IMR-90 (cell line): ENCODE measurements at regions not wholly inside any gene's neighbourhood (a gene's known extent, or its start where the extent isn't known, plus 50 kb on each side); places are given as distances from the start of the nearest gene placed in this dataset.

Experiments used
- ATAC-seq: fragments of 200-7000 bp; cut with Tn5 transposase; 2 replicates; pipeline ENCODE4 v1.9.1; 2020; ENCODE audit warnings: low read depth, mild to moderate bottlenecking, moderate library complexity
- BruUV-seq: library from RNA; stranded (reverse); fragments of 400-500 nt; replicated peaks from 2 replicates; lab custom pipeline; 2021; lab: Mats Ljungman, UMichigan
- CTCF ChIA-PET: fragments of 300-600 bp; formaldehyde crosslinking; extraction: SDS; loops from one replicate; lab custom pipeline; 2021; ENCODE audit warnings: antibody characterized with exemption; lab: Yijun Ruan, JAX
- POLR2A ChIA-PET: fragments of 300-600 bp; sonication (Branson Sonifier 250); formaldehyde crosslinking; loops from one replicate; lab custom pipeline; 2022; ENCODE audit warnings: antibody characterized with exemption; ENCODE audit not compliant: unreplicated experiment; lab: Charles Lee
- DNase-seq: peaks from one replicate; pipeline ENCODE4 v3.0.0; 2013
- H2AFZ ChIP-seq: replicated peaks from 2 replicates; pipeline ENCODE3; 2013; ENCODE audit warnings: low read length, mild to moderate bottlenecking; ENCODE audit not compliant: poor library complexity
- H2AK5ac ChIP-seq: 2 replicates; pipeline ENCODE4 v1.6.1; 2013; ENCODE audit warnings: low read depth, low read length, inconsistent platforms
- H2AK9ac ChIP-seq: replicated peaks from 2 replicates; pipeline ENCODE3; 2013; ENCODE audit warnings: mild to moderate bottlenecking, low read depth, low read length, moderate library complexity; ENCODE audit not compliant: poor library complexity
- H2BK120ac ChIP-seq: 2 replicates; pipeline ENCODE4 v1.6.1; 2013; ENCODE audit warnings: low read depth, low read length, inconsistent platforms
- H2BK15ac ChIP-seq: 3 replicates; pipeline ENCODE4 v1.6.1; 2013; ENCODE audit warnings: low read depth, low read length, inconsistent platforms
- H2BK20ac ChIP-seq: 2 replicates; pipeline ENCODE4 v1.6.1; 2013; ENCODE audit warnings: low read depth, mild to moderate bottlenecking, inconsistent platforms, low read length, moderate library complexity
- H2BK5ac ChIP-seq: 2 replicates; pipeline ENCODE4 v1.6.1; 2013; ENCODE audit warnings: mild to moderate bottlenecking, low read depth, low read length, inconsistent platforms; ENCODE audit not compliant: poor library complexity, severe bottlenecking
- H3K14ac ChIP-seq: replicated peaks from 2 replicates; pipeline ENCODE4 v1.6.1; 2013; ENCODE audit warnings: low read depth, low read length, inconsistent platforms
- H3K18ac ChIP-seq: 2 replicates; pipeline ENCODE4 v1.6.1; 2013; ENCODE audit warnings: low read depth, low read length, control low read depth
- H3K23ac ChIP-seq: 2 replicates; pipeline ENCODE4 v1.6.1; 2013; ENCODE audit warnings: low read depth, low read length, inconsistent platforms
- H3K27ac ChIP-seq: 2 replicates; pipeline ENCODE4 v1.5.1; 2013; ENCODE audit warnings: mild to moderate bottlenecking, control low read depth, low read length; ENCODE audit not compliant: insufficient read depth
- H3K27me3 ChIP-seq: 2 replicates; pipeline ENCODE4 v1.6.1; 2013; ENCODE audit warnings: low read length; ENCODE audit not compliant: control insufficient read depth, insufficient read depth
- H3K36me3 ChIP-seq: 2 replicates; pipeline ENCODE4 v1.6.1; 2013; ENCODE audit warnings: low read length, mixed read lengths; ENCODE audit not compliant: control insufficient read depth, insufficient read depth
- H3K4ac ChIP-seq: 2 replicates; pipeline ENCODE4 v1.6.1; 2013; ENCODE audit warnings: low read depth, low read length, inconsistent platforms
- H3K4me1 ChIP-seq: 2 replicates; pipeline ENCODE4 v1.6.1; 2013; ENCODE audit warnings: low read length, mixed read lengths; ENCODE audit not compliant: control insufficient read depth, insufficient read depth
- H3K4me2 ChIP-seq: 2 replicates; pipeline ENCODE4 v1.6.1; 2013; ENCODE audit warnings: low read depth, mild to moderate bottlenecking, control low read depth, low read length, moderate library complexity
- H3K4me3 ChIP-seq: 2 replicates; pipeline ENCODE4 v1.5.1; 2013; ENCODE audit warnings: low read depth, mild to moderate bottlenecking, control low read depth, low read length, moderate library complexity; ENCODE audit not compliant: insufficient read depth
- H3K56ac ChIP-seq: 2 replicates; pipeline ENCODE4 v1.6.1; 2013; ENCODE audit warnings: low read length, inconsistent platforms; ENCODE audit not compliant: insufficient read depth; ENCODE audit errors: extremely low read depth
- H3K79me1 ChIP-seq, 2 experiments: 2 replicates each; pipeline ENCODE4 v1.6.1; 2013; ENCODE audit warnings: low read length in 2 of 2, inconsistent platforms in 1 of 2, low read depth in 1 of 2
- H3K9ac ChIP-seq: 2 replicates; pipeline ENCODE4 v1.6.1; 2013; ENCODE audit warnings: low read depth, low read length, control low read depth
- H3K9me1 ChIP-seq: 2 replicates; pipeline ENCODE4 v1.6.1; 2013; ENCODE audit warnings: low read length, inconsistent platforms; ENCODE audit not compliant: insufficient read depth
- H3K9me3 ChIP-seq: 2 replicates; pipeline ENCODE4 v1.6.1; 2013; ENCODE audit warnings: low read length; ENCODE audit not compliant: control insufficient read depth, insufficient read depth
- H4K20me1 ChIP-seq: 2 replicates; pipeline ENCODE4 v1.6.1; 2013; ENCODE audit warnings: low read length, inconsistent platforms; ENCODE audit not compliant: insufficient read depth
- H4K5ac ChIP-seq: 2 replicates; pipeline ENCODE4 v1.6.1; 2013; ENCODE audit warnings: mild to moderate bottlenecking, low read depth, low read length, control low read depth
- H4K8ac ChIP-seq, 2 experiments: 2 replicates each; pipeline ENCODE4 v1.6.1; 2013; ENCODE audit warnings: low read depth in 2 of 2, low read length in 2 of 2, control low read depth in 1 of 2, inconsistent platforms in 1 of 2
- H4K91ac ChIP-seq: 2 replicates; pipeline ENCODE4 v1.6.1; 2013; ENCODE audit warnings: low read depth, low read length, inconsistent platforms; ENCODE audit not compliant: insufficient read depth
- CEBPB ChIP-seq: IDR thresholded peaks from 2 replicates; pipeline ENCODE4 v1.6.1; 2012; ENCODE audit warnings: low read depth, low read length, improper control_type of control experiment
- ELK1 ChIP-seq: fragments of 150-350 bp; IDR thresholded peaks from 2 replicates; pipeline ENCODE4 v1.6.1; 2016; ENCODE audit warnings: low read depth, mild to moderate bottlenecking, low read length, moderate library complexity, borderline replicate concordance
- MXI1 ChIP-seq: IDR thresholded peaks from 2 replicates; pipeline ENCODE4 v1.6.1; 2012; ENCODE audit warnings: low read depth, mild to moderate bottlenecking, low read length, moderate library complexity, borderline replicate concordance
- NFE2L2 ChIP-seq: fragments of 150-350 bp; IDR thresholded peaks from 2 replicates; pipeline ENCODE4 v1.6.1; 2016; ENCODE audit warnings: low read depth, mild to moderate bottlenecking, low read length
- POLR2A ChIP-seq: IDR thresholded peaks from 2 replicates; pipeline ENCODE4 v1.6.1; 2012; ENCODE audit warnings: mild to moderate bottlenecking, low read depth, low read length
- RFX5 ChIP-seq: IDR thresholded peaks from 2 replicates; pipeline ENCODE4 v1.8.0; 2012; ENCODE audit warnings: low read depth, mild to moderate bottlenecking, low read length, moderate library complexity
- USF2 ChIP-seq: fragments of 150-350 bp; IDR thresholded peaks from 2 replicates; pipeline ENCODE4 v1.6.1; 2017; ENCODE audit warnings: mild to moderate bottlenecking, antibody characterized with exemption, low read length, low read depth
- WGBS, 2 experiments: methylation state at CpG; one replicate each; pipeline versions ENCODE4 v1.1.5 to v1.1.7; 2013; ENCODE audit warnings: missing lambda C conversion rate in 2 of 2; ENCODE audit not compliant: insufficient read length in 1 of 2; ENCODE audit errors: extremely low coverage in 2 of 2; 5-methylcytosine and 5-hydroxymethylcytosine counted together
- dilution Hi-C: fragments of 300-500 bp; cut with HindIII; formaldehyde crosslinking; loops from one replicate; pipeline ENCODE4 v1.14.3; 2018; ENCODE audit warnings: low sequenced_read_pairs; ENCODE audit not compliant: unreplicated experiment
- in situ Hi-C: fragments of 300-500 bp; cut with MboI; formaldehyde crosslinking; loops from 3 replicates; pipeline ENCODE4 v1.14.3; 2019; ENCODE audit warnings: low sequenced_read_pairs, inconsistent platforms, mixed read lengths
- intact Hi-C: fragments of 100-400 bp; cut with micrococcal nuclease; formaldehyde crosslinking; loops from 2 replicates; pipeline ENCODE4 v1.10.0; 2022

- CTCF ChIA-PET: interaction anchor here (0.5 to 1.4 kb wide), 4 partner anchors 15 to 184 kb away, joined by 3 to 6 read pairs (median 3); no protein-coding TSS in a partner anchor
- ATAC-seq: peak; percentile 53
- in situ Hi-C loops: loop anchor here (25.0 kb wide), 1 partner anchor 748 kb away; the partner anchor contains the start of gene SP9
- Histone ChIP-seq H3K14ac (0 out of 2 replicates have a peak overlapping the region, but pooled peaks have one; percentile 43), H2BK15ac (peak overlapping the region; percentile 66; the same call in 1 of the 3 replicates), H2BK20ac (peak overlapping the region; percentile 76), H2AFZ (peak overlapping the region; percentile 53), H3K56ac (0 out of 2 replicates have a peak overlapping the region, but pooled peaks have one; percentile 16), H3K4me3 (no peak overlapping the region), H4K91ac (peak overlapping the region; percentile 61; the same call in 1 of the 2 replicates), H3K36me3 (no peaks in the 10 kb centered on the region), H3K79me1 (no peaks in the 10 kb centered on the region), H3K27ac (0 out of 2 replicates have a peak overlapping the region, but pooled peaks have one; percentile 21), H2BK5ac (peak overlapping the region; percentile 39), H2AK9ac (peak overlapping the region; percentile 47), H3K23ac (peak overlapping the region; percentile 46; the same call in 1 of the 2 replicates), H3K9ac (no peak overlapping the region), H2AK5ac (peak overlapping the region; percentile 63; the same call in 1 of the 2 replicates), H4K20me1 (no peaks in the 10 kb centered on the region), H3K18ac (no peak overlapping the region), H2BK120ac (peak overlapping the region; percentile 77), H3K4me1 (peaks cover 3% of the 10 kb centered on the region; the same call in 1 of the 2 replicates), H3K4me2 (no peak overlapping the region), H3K9me1 (no peaks in the 10 kb centered on the region), H3K9me3 (peaks cover 6% of the 10 kb centered on the region; the same call in 1 of the 2 replicates), H4K8ac (peak overlapping the region in 1 of 2 experiments; percentile 43; a peak in 1 of 4 replicates), H3K4ac (peak overlapping the region; percentile 47), H3K27me3 (no peaks in the 10 kb centered on the region), H4K5ac (no peak overlapping the region)
- peak; percentile 39 for DNase-seq
- TF ChIP-seq ELK1 (no peak), CEBPB (no peak), USF2 (no peak), MXI1 (no peak), RFX5 (no peak), POLR2A (no peak), NFE2L2 (no peak)
- intact Hi-C loops: no loop called here
- POLR2A ChIA-PET: no interaction called here
- WGBS, 2 experiments: no CpG with 5 or more reads among the region's 3 CpGs
- dilution Hi-C loops: no loop called here
- no TSS peak for BruUV-seq
Observed at GRCh38 chr2:173589604-173590275, 235.1 kb downstream of the CDCA7 start.
